Skeletal muscle tissue (tissue), 4 donors: ENCODE measurements at regions not wholly inside any gene's neighbourhood (a gene's known extent, or its start where the extent isn't known, plus 50 kb on each side); places are given as distances from the start of the nearest gene placed in this dataset. TPM values are rescaled to one million over a fixed set of nuclear protein-coding genes. Genes with fewer than 3 reads are reported as not detected.

ENCODE experiments used
- H3K27ac ChIP-seq: one replicate; pipeline ENCODE4 v1.7.0; 2013; ENCODE audit warnings: mild to moderate bottlenecking, low read depth, low read length, inconsistent platforms
- H3K27me3 ChIP-seq, 3 donors: one replicate each; pipeline ENCODE4 v1.7.0; 2013; ENCODE audit warnings: low read length in 3 of 3; ENCODE audit not compliant: control insufficient read depth in 3 of 3, insufficient read depth in 3 of 3
- H3K36me3 ChIP-seq, 3 donors: one replicate each; pipeline ENCODE4 v1.7.0; 2013; ENCODE audit warnings: low read length in 3 of 3; ENCODE audit not compliant: control insufficient read depth in 3 of 3, insufficient read depth in 3 of 3
- H3K4me1 ChIP-seq, 3 donors: one replicate each; pipeline ENCODE4 v1.7.0; 2013; ENCODE audit warnings: low read length in 3 of 3, mild to moderate bottlenecking in 3 of 3; ENCODE audit not compliant: control insufficient read depth in 3 of 3, insufficient read depth in 3 of 3
- H3K4me3 ChIP-seq, 3 donors: one replicate each; pipeline ENCODE4 v1.7.0; 2013; ENCODE audit warnings: low read length in 3 of 3
- H3K9ac ChIP-seq, 3 donors: one replicate each; pipeline ENCODE4 v1.7.0; 2013; ENCODE audit warnings: low read length in 3 of 3, mild to moderate bottlenecking in 3 of 3, moderate library complexity in 2 of 3, low read depth in 1 of 3
- H3K9me3 ChIP-seq, 3 donors: one replicate each; pipeline ENCODE4 v1.7.0; 2013; ENCODE audit warnings: low read length in 3 of 3; ENCODE audit not compliant: control insufficient read depth in 3 of 3
- small RNA-seq: library from RNA; depleted of rRNA; stranded (forward); fragments of <200 nt; gene quantifications from one replicate; pipeline ENCODE3, GENCODE V24; 2014
- donor health status: Osteomylitis.

- Histone ChIP-seq H3K9ac (no peak overlapping the region), H3K9me3 (no peaks in the 10 kb centered on the region), H3K4me1 (peaks cover 0 to 5% (median 4%) of the 10 kb centered on the region in 3 donors), H3K36me3 (no peaks in the 10 kb centered on the region), H3K27me3 (no peaks in the 10 kb centered on the region), H3K4me3 (no peak overlapping the region), H3K27ac (no peak overlapping the region)
These were observed 74.2 kb upstream of the MBIP start for GRCh38 chr14:36394593-36394992.

GRCh38 chr14:36390718-36391117 is 70.3 kb upstream of the MBIP start:
- Histone ChIP-seq H3K4me3 (no peak overlapping the region), H3K4me1 (peaks cover 0 to 5% (median 4%) of the 10 kb centered on the region in 3 donors), H3K27me3 (no peaks in the 10 kb centered on the region), H3K36me3 (no peaks in the 10 kb centered on the region), H3K9ac (no peak overlapping the region), H3K27ac (no peak overlapping the region), H3K9me3 (no peaks in the 10 kb centered on the region)

- no peaks in the 10 kb centered on the region for H3K27me3 ChIP-seq
- H3K36me3 ChIP-seq: no peaks in the 10 kb centered on the region
- H3K4me1 ChIP-seq: peaks cover 6 to 17% (median 12%) of the 10 kb centered on the region in 3 donors
- H3K9ac ChIP-seq: peak overlapping the region in 1 of 3 donors; percentile 28
- H3K27ac ChIP-seq: peak overlapping the region; percentile 78
- no peaks in the 10 kb centered on the region for H3K9me3 ChIP-seq
- H3K4me3 ChIP-seq: no peak overlapping the region
These were observed 63.5 kb upstream of the MBIP start for GRCh38 chr14:36383767-36384431.

- H3K9ac ChIP-seq: no peak overlapping the region
- no peaks in the 10 kb centered on the region for H3K36me3 ChIP-seq
- H3K4me3 ChIP-seq: no peak overlapping the region
- no peak overlapping the region for H3K27ac ChIP-seq
- H3K27me3 ChIP-seq: no peaks in the 10 kb centered on the region
- H3K9me3 ChIP-seq: no peaks in the 10 kb centered on the region
- no peaks in the 10 kb centered on the region for H3K4me1 ChIP-seq
These were observed 53.7 kb upstream of the MBIP start for GRCh38 chr14:36373982-36374673.

Small RNA genes lying in the stretch of these regions (small RNA-seq; reads per million reads assigned to genes)
- gene RNU7-93P: not detected
